ENCODE measurements at regions not wholly inside any gene's neighbourhood (a gene's known extent, or its start where the extent isn't known, plus 50 kb on each side); places are given as distances from the start of the nearest gene placed in this dataset.

GRCh38 chr11:111185266-111185665, 60.3 kb upstream of the POU2AF2 start:
- TF ChIP-seq CTCF (IDR thresholded peaks at IDR 0.05; ENCODE audit: low read depth, low read length, missing input control) (no peak), MAX (IDR thresholded peaks at IDR 0.05) (no peak), JUND (IDR thresholded peaks at IDR 0.05) (no peak), YY1 (IDR thresholded peaks at IDR 0.05) (no peak), EGR1 (IDR thresholded peaks at IDR 0.05; ENCODE audit: low read depth in 2 of 2) (no peak), RXRA (IDR thresholded peaks at IDR 0.05) (no peak), ATF3 (IDR thresholded peaks at IDR 0.05) (no peak), REST (IDR thresholded peaks at IDR 0.05) (no peak), RAD21 (IDR thresholded peaks at IDR 0.05) (no peak), SP1 (IDR thresholded peaks at IDR 0.05) (no peak), ZBTB33 (IDR thresholded peaks at IDR 0.05) (no peak), FOXA1 (IDR thresholded peaks at IDR 0.05) (no peak), GABPA (IDR thresholded peaks at IDR 0.05 in 1 of 2, conservative IDR thresholded peaks at IDR 0.05 in 1 of 2) (no peak), TAF1 (conservative IDR thresholded peaks at IDR 0.05) (no peak)
